A673 (cell line): ENCODE measurements at regions not wholly inside any gene's neighbourhood (a gene's known extent, or its start where the extent isn't known, plus 50 kb on each side); places are given as distances from the start of the nearest gene placed in this dataset.

Experiments used
- BruUV-seq: library from RNA; stranded (reverse); fragments of 400-500 nt; replicated peaks from 2 replicates; lab custom pipeline; 2021; lab: Mats Ljungman, UMichigan
- CTCF ChIA-PET: fragments of 300-600 bp; sonication (Branson Sonifier 250); formaldehyde crosslinking; loops from one replicate; lab custom pipeline; 2022; ENCODE audit warnings: antibody characterized with exemption; lab: Charles Lee
- POLR2A ChIA-PET: fragments of 300-600 bp; sonication (Branson Sonifier 250); formaldehyde crosslinking; loops from one replicate; lab custom pipeline; 2022; ENCODE audit warnings: antibody characterized with exemption; ENCODE audit not compliant: low non-redundant PET; lab: Charles Lee
- DNase-seq: peaks from one replicate; pipeline ENCODE4 v3.0.0-alpha.2; 2015; ENCODE audit warnings: low spot score
- H3K27ac ChIP-seq: fragments of 200-600 bp; sonication (generic); 2 replicates; pipeline ENCODE4 v1.5.1; 2016; ENCODE audit warnings: mixed run types, low read depth, mild to moderate bottlenecking, mixed read lengths, antibody characterized with exemption, low read length; ENCODE audit not compliant: poor library complexity, severe bottlenecking
- H3K27me3 ChIP-seq: fragments of 200-600 bp; sonication (generic); replicated peaks from 2 replicates; pipeline ENCODE4 v1.6.1; 2017; ENCODE audit warnings: mixed run types, low read depth, mild to moderate bottlenecking, mixed read lengths, antibody characterized with exemption, low read length; ENCODE audit not compliant: insufficient read depth, poor library complexity
- H3K36me3 ChIP-seq: fragments of 200-600 bp; sonication (generic); 2 replicates; pipeline ENCODE4 v1.6.1; 2016; ENCODE audit warnings: mixed run types, mild to moderate bottlenecking, mixed read lengths, antibody characterized with exemption, low read length; ENCODE audit not compliant: insufficient read depth, poor library complexity, severe bottlenecking
- H3K4me1 ChIP-seq: fragments of 200-600 bp; sonication (generic); 2 replicates; pipeline ENCODE4 v1.6.1; 2017; ENCODE audit warnings: mixed run types, mild to moderate bottlenecking, mixed read lengths, antibody characterized with exemption, low read length; ENCODE audit not compliant: insufficient read depth, poor library complexity, severe bottlenecking
- H3K4me3 ChIP-seq: fragments of 200-600 bp; sonication (generic); 2 replicates; pipeline ENCODE4 v1.5.1; 2016; ENCODE audit warnings: low read depth, mixed run types, mild to moderate bottlenecking, mixed read lengths, low read length; ENCODE audit not compliant: poor library complexity, severe bottlenecking
- H3K9me3 ChIP-seq: fragments of 200-600 bp; sonication (generic); 2 replicates; pipeline ENCODE4 v1.6.1; 2016; ENCODE audit warnings: mixed run types, low read depth, mild to moderate bottlenecking, mixed read lengths, antibody characterized with exemption, low read length; ENCODE audit not compliant: poor library complexity, severe bottlenecking
- CTCF ChIP-seq: fragments of 300-800, 200-600 bp; sonication (generic); conservative IDR thresholded peaks from 2 replicates; pipeline ENCODE4 v1.5.1; 2017; ENCODE audit warnings: low read depth, mild to moderate bottlenecking, antibody characterized with exemption, low read length, moderate library complexity, mixed read lengths
- EZH2 ChIP-seq: fragments of 200-600 bp; sonication (generic); IDR thresholded peaks from 2 replicates; pipeline ENCODE4 v1.6.1; 2017; ENCODE audit warnings: borderline replicate concordance, low read depth, mild to moderate bottlenecking, mixed read lengths, antibody characterized with exemption, low read length; ENCODE audit not compliant: poor library complexity, severe bottlenecking
- intact Hi-C: fragments of 100-400 bp; cut with micrococcal nuclease; formaldehyde crosslinking; loops from one replicate; pipeline ENCODE4 v1.10.0; 2022; ENCODE audit not compliant: unreplicated experiment

- no peak overlapping the region for H3K27ac ChIP-seq
- H3K4me3 ChIP-seq: no peak overlapping the region
- peaks cover 22% of the 10 kb centered on the region for H3K4me1 ChIP-seq
- no peak for DNase-seq
- no peaks in the 10 kb centered on the region for H3K9me3 ChIP-seq
- ChIA-PET POLR2A (no interaction called here), CTCF (no interaction called here)
- H3K36me3 ChIP-seq: peaks cover 5% of the 10 kb centered on the region
- H3K27me3 ChIP-seq: no peaks in the 10 kb centered on the region
- intact Hi-C loops: no loop called here
- TF ChIP-seq EZH2 (no peak), CTCF (no peak)
- no TSS peak for BruUV-seq
Observed at GRCh38 chr3:34305266-34305665, 506.8 kb downstream of the PDCD6IP start.

- intact Hi-C loops: no loop called here
- CTCF ChIA-PET: no interaction called here
- Histone ChIP-seq H3K27ac (no peak overlapping the region), H3K4me1 (peaks cover 6% of the 10 kb centered on the region), H3K27me3 (no peaks in the 10 kb centered on the region), H3K36me3 (peaks cover 5% of the 10 kb centered on the region), H3K4me3 (no peak overlapping the region), H3K9me3 (peaks cover 9% of the 10 kb centered on the region)
- DNase-seq: peak; percentile 26
- no TSS peak for BruUV-seq
- no peak for TF ChIP-seq EZH2
- no peak for TF ChIP-seq CTCF
- POLR2A ChIA-PET: no interaction called here
Observed at GRCh38 chr3:34312684-34313083, 514.3 kb downstream of the PDCD6IP start.

- no TSS peak for BruUV-seq
- Histone ChIP-seq H3K36me3 (no peaks in the 10 kb centered on the region), H3K4me3 (no peak overlapping the region), H3K27ac (no peak overlapping the region), H3K9me3 (peaks cover 18% of the 10 kb centered on the region), H3K27me3 (no peaks in the 10 kb centered on the region), H3K4me1 (peaks cover 5% of the 10 kb centered on the region)
- intact Hi-C loops: no loop called here
- DNase-seq: no peak
- POLR2A ChIA-PET: interaction anchor here (0.6 kb wide), 1 partner anchor 43 kb away, joined by 3 read pairs; no protein-coding TSS in a partner anchor
- TF ChIP-seq CTCF (no peak), EZH2 (no peak)
- CTCF ChIA-PET: no interaction called here
Observed at GRCh38 chr3:34319881-34320280, 521.5 kb downstream of the PDCD6IP start.
